GM21515 (cell line): ENCODE measurements at regions not wholly inside any gene's neighbourhood (a gene's known extent, or its start where the extent isn't known, plus 50 kb on each side); places are given as distances from the start of the nearest gene placed in this dataset.
A peak's percentile ranks its signal among the peaks of the same experiment; 100 is the strongest.
"Not testable (repeated sequence)": the region's sequence is repeated elsewhere in the genome, so short reads cannot be mapped to it uniquely, and the experiment has no call there.

Source experiments
- ATAC-seq: cut with Tn5 transposase; IDR thresholded peaks from one replicate; pipeline ENCODE4 v1.9.1; 2021; ENCODE audit not compliant: unreplicated experiment

DNA sequence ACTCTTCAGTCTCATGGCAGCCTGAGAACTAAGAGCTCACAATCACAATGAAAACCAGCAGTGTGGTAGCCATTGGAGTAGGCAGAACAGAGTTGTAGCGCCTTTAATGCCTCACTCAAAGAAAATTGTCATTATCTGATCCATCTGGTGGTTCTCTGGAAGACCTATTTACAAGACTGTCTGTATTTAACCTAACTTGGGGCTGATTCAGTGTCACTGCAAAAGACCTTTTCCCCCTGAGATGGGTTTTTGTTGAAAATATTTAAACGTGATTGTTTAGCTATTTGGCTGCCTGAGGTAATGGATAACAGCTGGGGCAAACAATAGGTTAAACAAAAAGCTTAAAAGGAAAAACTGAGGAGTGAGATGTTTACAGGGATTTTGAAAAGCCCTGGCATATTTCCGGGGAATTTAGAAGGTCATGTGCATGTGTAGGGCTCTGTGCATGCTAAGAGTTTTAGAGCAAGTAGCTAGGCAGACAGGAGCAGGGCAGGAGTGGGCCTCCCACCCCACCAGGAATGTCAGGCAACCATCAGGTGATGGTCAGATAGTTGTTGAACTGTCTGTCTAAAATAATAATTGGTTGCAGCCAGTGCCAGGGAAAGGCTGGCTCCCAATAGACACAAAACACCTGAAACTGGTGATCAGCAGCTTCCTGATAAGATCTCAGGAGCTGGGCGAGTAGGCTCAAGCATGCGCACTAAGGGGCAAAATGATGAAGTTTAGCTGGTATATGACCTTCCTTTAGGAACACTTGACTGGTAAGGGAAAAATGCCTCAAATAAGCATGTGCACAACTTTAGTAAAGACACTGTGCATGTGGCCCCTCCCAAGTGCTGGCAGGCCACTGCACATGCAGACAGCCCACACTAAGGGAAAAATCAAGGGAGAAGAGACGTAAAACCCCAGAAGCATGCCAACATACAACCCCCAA lies 70.8 kb upstream of the AKIRIN2 start:
- ATAC-seq, result no peak

- ATAC-seq, result no peak
Observed at GRCh38 chr6:87767478-87767877, 65.4 kb upstream of the AKIRIN2 start.

DNA sequence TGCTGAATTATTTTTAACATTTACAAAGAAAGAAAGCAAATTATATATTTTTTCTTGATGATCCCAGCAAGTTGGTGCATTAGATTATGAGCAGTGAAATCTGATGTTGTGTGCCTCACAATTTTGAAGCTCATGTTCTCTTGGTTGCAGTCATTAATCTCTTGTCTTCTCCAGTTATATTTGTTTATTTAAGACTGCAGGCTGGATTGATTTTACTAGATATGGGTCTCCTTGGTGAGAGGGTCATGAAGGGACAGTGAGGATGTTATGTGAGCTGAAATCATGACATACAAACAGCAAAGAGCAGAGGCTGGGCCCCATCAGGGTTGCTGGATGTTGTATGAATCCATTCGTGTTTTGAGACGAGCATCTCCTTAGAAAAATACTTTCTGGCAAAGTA lies 64.2 kb upstream of the AKIRIN2 start:
- ATAC-seq, result no peak

- no peak for ATAC-seq
Observed at GRCh38 chr6:87763901-87764300, 61.9 kb upstream of the AKIRIN2 start.

GRCh38 chr6:87763276-87763675 lies 61.2 kb upstream of the AKIRIN2 start:
- no peak for ATAC-seq

- ATAC-seq, result no peak
Observed at GRCh38 chr6:87762116-87762515, 60.1 kb upstream of the AKIRIN2 start.

DNA sequence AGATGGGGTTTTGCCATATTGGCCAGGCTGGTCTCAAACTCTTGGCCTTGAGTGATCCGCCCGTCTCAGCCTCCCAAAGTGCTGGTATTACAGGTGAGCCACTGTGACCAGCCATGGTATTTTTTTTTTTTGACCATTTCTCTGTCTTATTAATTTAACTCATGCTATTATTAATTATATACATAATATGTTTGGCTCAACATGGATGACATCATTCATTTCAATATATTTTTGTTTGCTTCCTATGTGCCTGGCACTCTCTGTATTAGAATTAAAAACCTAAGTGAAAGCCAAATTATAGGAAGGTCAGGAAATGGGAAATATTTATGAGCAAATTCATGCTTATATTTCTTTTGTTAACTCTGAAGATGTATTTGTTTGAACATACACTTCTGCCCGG lies 55.8 kb upstream of the AKIRIN2 start:
- no peak for ATAC-seq

DNA sequence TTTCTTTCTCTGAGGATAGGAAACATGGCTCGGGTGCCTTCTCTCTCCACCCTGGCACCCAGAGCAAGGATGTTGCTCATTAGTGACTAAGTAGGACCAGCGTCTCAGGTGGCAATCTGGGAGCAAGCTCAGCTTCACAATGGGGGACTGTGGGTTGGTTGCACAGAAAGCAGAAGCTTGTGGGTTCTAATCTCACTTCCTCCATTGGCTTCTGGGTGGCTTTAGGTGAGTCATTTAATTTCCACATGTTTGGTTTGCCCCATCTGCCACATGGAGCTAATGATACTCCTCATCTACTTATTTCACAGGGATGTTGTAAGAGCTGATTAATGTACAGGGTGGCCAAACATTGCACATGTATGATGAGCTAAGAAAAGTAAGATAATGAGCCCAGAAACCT lies 54.8 kb upstream of the AKIRIN2 start:
- peak; percentile 90 for ATAC-seq

- ATAC-seq, result no peak
Observed at GRCh38 chr6:87755708-87756671, 54.0 kb upstream of the AKIRIN2 start.

DNA sequence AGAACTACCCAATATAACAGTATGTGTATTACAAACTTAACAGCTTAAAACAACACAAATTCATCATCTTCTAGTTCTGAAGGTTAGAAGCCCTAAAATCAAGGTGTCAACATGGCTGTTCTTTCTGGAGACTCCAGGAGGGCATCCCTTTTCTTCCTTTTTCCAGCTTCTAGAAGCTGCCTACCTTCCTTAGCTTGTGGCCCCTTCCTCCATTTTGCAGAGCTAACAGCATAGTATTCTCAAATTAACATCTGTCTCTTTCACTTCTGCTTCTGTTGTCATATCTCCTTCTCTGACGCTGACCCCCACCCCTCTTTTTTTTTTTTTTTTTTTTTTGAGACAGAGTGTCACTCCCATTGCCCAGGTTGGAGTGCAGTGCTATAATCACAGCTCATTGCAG lies 52.8 kb upstream of the AKIRIN2 start:
- ATAC-seq, result peak; percentile 56

GRCh38 chr6:87753131-87753685 lies 51.2 kb upstream of the AKIRIN2 start:
- no peak for ATAC-seq

- not testable (repeated sequence) for ATAC-seq
Observed at GRCh38 chr6:87752503-87752902, 50.5 kb upstream of the AKIRIN2 start.
